Gastrocnemius medialis (tissue), 4 donors: ENCODE measurements at regions not wholly inside any gene's neighbourhood (a gene's known extent, or its start where the extent isn't known, plus 50 kb on each side); places are given as distances from the start of the nearest gene placed in this dataset.

ENCODE experiments used
- ATAC-seq, 2 donors: fragments of 150-250 bp; one replicate each; pipeline ENCODE4 v1.9.1; 2016
- DNase-seq, 2 donors: peaks; one replicate each; pipeline ENCODE4 v3.0.0-alpha.2; 2019
- H3K27ac ChIP-seq, 4 donors: fragments of 200-600 bp; sonication (generic); 1 replicate in 1 of 4; 2 replicates in 3 of 4; pipeline ENCODE4 v1.5.1; 2016 to 2018; ENCODE audit warnings: mild to moderate bottlenecking in 2 of 4, moderate library complexity in 1 of 4
- H3K27me3 ChIP-seq, 3 donors: fragments of 200-600 bp; sonication (generic) in 2 of 3; 1 replicate in 1 of 3; 2 replicates in 2 of 3; pipeline versions ENCODE4 v1.5.1 to v1.6.0; 2016 to 2019; ENCODE audit warnings: mild to moderate bottlenecking in 1 of 3, moderate library complexity in 1 of 3
- H3K36me3 ChIP-seq, 2 donors: fragments of 200-600 bp; sonication (generic) in 1 of 2; one replicate each; pipeline ENCODE4 v1.5.1; 2017 to 2018
- H3K4me1 ChIP-seq, 2 donors: fragments of 200-600 bp; sonication (generic) in 1 of 2; one replicate each; pipeline ENCODE4 v1.5.1; 2016 to 2017; ENCODE audit warnings: mild to moderate bottlenecking in 2 of 2
- H3K4me3 ChIP-seq, 4 donors: fragments of 200-600 bp; sonication (generic) in 3 of 4; 1 replicate in 1 of 4; 2 replicates in 3 of 4; pipeline ENCODE4 v1.5.1; 2016 to 2019; ENCODE audit warnings: mild to moderate bottlenecking in 2 of 4
- H3K9me3 ChIP-seq, 3 donors: fragments of 200-600 bp; sonication (generic) in 2 of 3; 1 replicate in 1 of 3; 2 replicates in 2 of 3; pipeline ENCODE4 v1.5.1; 2016 to 2019
- POLR2A ChIP-seq, 2 donors: fragments of 450-650 bp; IDR thresholded peaks; one replicate each; pipeline ENCODE4 v1.6.1; 2017; ENCODE audit warnings: antibody characterized with exemption in 2 of 2, mild to moderate bottlenecking in 2 of 2, moderate library complexity in 2 of 2
- in situ Hi-C, 4 donors: fragments of 200-750 bp; cut with MboI; loops; one replicate each; pipeline versions ENCODE4 v1.15.0 to v1.8.0; 2017; ENCODE audit warnings: low sequenced_read_pairs in 4 of 4
- intact Hi-C: fragments of 100-400 bp; cut with DNase I; formaldehyde crosslinking; loops from one replicate; pipeline ENCODE4 v1.15.1; 2023; ENCODE audit warnings: low total_unique reads
- TF ChIP-seq, protein P1 (sequence below), 5 experiments: fragments of 450-650 bp in 3 of 5; fragments of 200-600 bp in 2 of 5; sonication (generic) in 2 of 5; IDR thresholded peaks in 4 of 5; conservative IDR thresholded peaks in 1 of 5; 1 replicate in 4 of 5; 2 replicates in 1 of 5; pipeline ENCODE4 v1.5.1; 2016 to 2019; ENCODE audit warnings: antibody characterized with exemption in 5 of 5, mild to moderate bottlenecking in 3 of 5, moderate library complexity in 3 of 5

DNA sequence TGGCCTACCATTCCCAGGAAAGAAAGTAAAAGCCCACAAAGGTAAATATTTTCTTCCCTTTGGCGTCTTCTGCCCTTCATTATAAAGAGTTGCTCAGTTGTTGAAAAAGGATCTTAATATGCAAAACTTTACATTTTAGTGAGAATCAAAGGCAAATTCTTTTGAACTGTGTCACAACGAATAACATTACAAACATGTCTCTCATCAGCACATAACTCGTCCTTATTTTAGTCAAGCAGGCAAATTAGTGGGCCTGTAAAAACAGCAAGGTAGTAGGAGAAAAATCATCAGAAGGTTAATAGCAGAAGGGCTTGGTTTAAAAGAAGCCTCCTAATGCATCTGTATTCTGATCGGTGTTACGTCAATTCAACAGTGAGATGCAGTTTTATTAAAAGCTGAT lies 647.3 kb upstream of the DIPK2B start:
- no peak for TF ChIP-seq POLR2A (IDR thresholded peaks at IDR 0.05)
- TF ChIP-seq, protein P1, sequence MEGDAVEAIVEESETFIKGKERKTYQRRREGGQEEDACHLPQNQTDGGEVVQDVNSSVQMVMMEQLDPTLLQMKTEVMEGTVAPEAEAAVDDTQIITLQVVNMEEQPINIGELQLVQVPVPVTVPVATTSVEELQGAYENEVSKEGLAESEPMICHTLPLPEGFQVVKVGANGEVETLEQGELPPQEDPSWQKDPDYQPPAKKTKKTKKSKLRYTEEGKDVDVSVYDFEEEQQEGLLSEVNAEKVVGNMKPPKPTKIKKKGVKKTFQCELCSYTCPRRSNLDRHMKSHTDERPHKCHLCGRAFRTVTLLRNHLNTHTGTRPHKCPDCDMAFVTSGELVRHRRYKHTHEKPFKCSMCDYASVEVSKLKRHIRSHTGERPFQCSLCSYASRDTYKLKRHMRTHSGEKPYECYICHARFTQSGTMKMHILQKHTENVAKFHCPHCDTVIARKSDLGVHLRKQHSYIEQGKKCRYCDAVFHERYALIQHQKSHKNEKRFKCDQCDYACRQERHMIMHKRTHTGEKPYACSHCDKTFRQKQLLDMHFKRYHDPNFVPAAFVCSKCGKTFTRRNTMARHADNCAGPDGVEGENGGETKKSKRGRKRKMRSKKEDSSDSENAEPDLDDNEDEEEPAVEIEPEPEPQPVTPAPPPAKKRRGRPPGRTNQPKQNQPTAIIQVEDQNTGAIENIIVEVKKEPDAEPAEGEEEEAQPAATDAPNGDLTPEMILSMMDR (IDR thresholded peaks at IDR 0.05 in 4 of 5, conservative IDR thresholded peaks at IDR 0.05 in 1 of 5): no peak
- no peak for DNase-seq
- in situ Hi-C loops: no loop called here

DNA sequence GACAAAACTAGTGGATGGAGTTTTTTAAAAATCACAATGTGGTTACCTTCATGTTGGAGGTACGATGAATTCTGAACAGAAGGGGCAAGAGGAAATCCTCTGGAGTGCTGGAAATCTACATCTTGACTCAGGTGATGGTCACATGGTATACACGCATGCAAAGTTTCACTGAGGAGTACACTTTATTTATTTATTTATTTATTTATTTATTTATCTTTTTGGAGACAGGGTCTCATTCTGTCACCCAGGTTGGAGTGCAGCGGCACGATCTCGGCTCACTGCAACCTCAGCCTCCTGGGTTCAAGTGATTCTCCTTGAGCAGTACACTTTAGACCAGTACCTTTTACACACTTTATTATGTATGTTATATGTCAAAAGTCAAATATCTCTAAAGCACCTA lies 645.7 kb upstream of the DIPK2B start:
- TF ChIP-seq POLR2A (IDR thresholded peaks at IDR 0.05): no peak
- TF ChIP-seq, protein P1 (IDR thresholded peaks at IDR 0.05 in 4 of 5, conservative IDR thresholded peaks at IDR 0.05 in 1 of 5): no peak
- ATAC-seq (no peak), DNase-seq (no peak)
- Histone ChIP-seq H3K4me3 (no peak overlapping the region), H3K9me3 (no peaks in the 10 kb centered on the region), H3K27ac (no peak overlapping the region), H3K27me3 (peaks cover 0 to 8% (median 3%) of the 10 kb centered on the region in 3 donors), H3K4me1 (no peaks in the 10 kb centered on the region), H3K36me3 (no peaks in the 10 kb centered on the region)
- in situ Hi-C loops: no loop called here
- intact Hi-C loops: loop anchor here (10.0 kb wide), 1 partner anchor 332 kb away; no protein-coding TSS in a partner anchor

More for the DNA sequence above, 647.3 kb upstream of the DIPK2B start:
- no peak for ATAC-seq
- Histone ChIP-seq H3K36me3 (no peaks in the 10 kb centered on the region), H3K9me3 (no peaks in the 10 kb centered on the region), H3K27ac (no peak overlapping the region), H3K4me1 (no peaks in the 10 kb centered on the region), H3K27me3 (peaks cover under 1 to 8% (median 3%) of the 10 kb centered on the region in 3 donors), H3K4me3 (no peak overlapping the region)
- intact Hi-C loops: loop anchor here (10.0 kb wide), 1 partner anchor 333 kb away; no protein-coding TSS in a partner anchor

DNA sequence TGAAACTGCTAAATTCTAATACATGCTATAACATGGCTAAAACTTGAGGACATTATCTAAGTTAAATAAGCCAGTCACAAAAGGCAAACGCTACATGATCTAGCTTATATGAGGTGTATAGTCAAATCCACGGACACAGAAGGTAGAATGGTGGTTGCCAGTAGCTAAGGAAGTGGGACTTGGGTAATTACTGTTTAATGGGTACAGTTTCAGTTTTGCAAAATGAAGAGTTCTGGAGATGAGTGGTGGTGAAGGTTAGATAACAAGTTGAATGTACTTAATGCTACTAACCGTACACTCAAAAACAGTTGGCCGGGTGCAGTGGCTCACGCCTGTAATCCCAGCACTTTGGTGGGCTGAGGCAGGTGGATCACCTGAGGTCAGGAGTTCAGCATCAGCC lies 644.5 kb upstream of the DIPK2B start:
- H3K27me3 ChIP-seq: peaks cover 0 to 4% (median 3%) of the 10 kb centered on the region in 3 donors
- no peaks in the 10 kb centered on the region for H3K4me1 ChIP-seq
- H3K4me3 ChIP-seq: no peak overlapping the region
- no peaks in the 10 kb centered on the region for H3K36me3 ChIP-seq
- ATAC-seq (no peak), DNase-seq (no peak)
- H3K9me3 ChIP-seq: no peaks in the 10 kb centered on the region
- no peak overlapping the region for H3K27ac ChIP-seq
- TF ChIP-seq, protein P1 (IDR thresholded peaks at IDR 0.05 in 4 of 5, conservative IDR thresholded peaks at IDR 0.05 in 1 of 5): no peak
- TF ChIP-seq POLR2A (IDR thresholded peaks at IDR 0.05): no peak
- intact Hi-C loops (loop anchor here (10.0 kb wide), 1 partner anchor 330 kb away; no protein-coding TSS in a partner anchor), in situ Hi-C loops (no loop called here)

DNA sequence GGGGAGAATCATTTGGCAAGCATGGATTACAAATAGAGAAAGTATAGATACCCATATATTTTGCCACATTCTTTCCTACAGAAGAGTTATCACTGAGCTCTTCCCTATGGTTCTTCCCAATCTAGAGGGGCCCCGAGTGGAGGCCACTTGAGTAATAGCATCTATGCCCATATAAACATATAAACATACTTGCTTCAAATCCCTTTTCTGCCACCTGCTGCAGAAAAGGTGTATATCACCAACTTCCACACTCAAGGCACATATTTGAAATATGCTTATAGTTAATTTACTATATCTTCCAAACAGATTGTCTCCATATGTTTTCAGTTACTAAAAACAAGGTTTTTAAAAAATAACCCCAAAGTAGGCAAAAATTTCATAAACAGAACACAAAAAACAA lies 642.8 kb upstream of the DIPK2B start:
- Histone ChIP-seq H3K36me3 (no peaks in the 10 kb centered on the region), H3K9me3 (no peaks in the 10 kb centered on the region), H3K4me3 (no peak overlapping the region), H3K4me1 (no peaks in the 10 kb centered on the region), H3K27me3 (no peaks in the 10 kb centered on the region), H3K27ac (no peak overlapping the region)
- ATAC-seq (no peak), DNase-seq (no peak)
- in situ Hi-C loops (no loop called here), intact Hi-C loops (loop anchor here (10.0 kb wide), 1 partner anchor 329 kb away; no protein-coding TSS in a partner anchor)
- no peak for TF ChIP-seq POLR2A (IDR thresholded peaks at IDR 0.05)
- TF ChIP-seq, protein P1 (IDR thresholded peaks at IDR 0.05 in 4 of 5, conservative IDR thresholded peaks at IDR 0.05 in 1 of 5): no peak

DNA sequence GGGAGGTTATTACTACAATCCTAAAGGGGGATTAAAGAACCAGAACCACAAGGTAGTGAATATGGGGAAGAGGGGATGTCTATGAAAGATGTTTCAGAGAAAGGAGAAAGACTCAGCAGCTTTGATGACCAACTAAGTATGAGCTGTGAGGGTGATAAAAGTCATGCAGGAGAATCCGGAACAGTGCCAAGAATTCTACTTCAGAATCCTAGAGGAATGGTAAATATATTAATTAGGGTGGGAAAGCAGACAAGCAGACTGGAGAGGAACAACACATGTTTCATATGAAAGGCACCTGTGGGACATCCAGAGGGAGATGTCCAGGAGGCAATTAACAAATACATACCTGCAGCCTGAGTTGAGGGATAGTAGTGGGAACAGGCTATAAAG lies 642.2 kb upstream of the DIPK2B start:
- in situ Hi-C loops: no loop called here
- DNase-seq (no peak), ATAC-seq (no peak)
- intact Hi-C loops: loop anchor here (10.0 kb wide), 1 partner anchor 328 kb away; no protein-coding TSS in a partner anchor
- Histone ChIP-seq H3K27me3 (no peaks in the 10 kb centered on the region), H3K27ac (no peak overlapping the region), H3K4me1 (no peaks in the 10 kb centered on the region), H3K4me3 (no peak overlapping the region), H3K9me3 (no peaks in the 10 kb centered on the region), H3K36me3 (no peaks in the 10 kb centered on the region)
- no peak for TF ChIP-seq POLR2A (IDR thresholded peaks at IDR 0.05)
- TF ChIP-seq, protein P1 (IDR thresholded peaks at IDR 0.05 in 4 of 5, conservative IDR thresholded peaks at IDR 0.05 in 1 of 5): no peak
